NOMO-1 (cell line): ENCODE measurements at regions not wholly inside any gene's neighbourhood (a gene's known extent, or its start where the extent isn't known, plus 50 kb on each side); places are given as distances from the start of the nearest gene placed in this dataset.

Source experiments
- DNase-seq, 2 experiments: peaks; one replicate each; lab custom pipeline; 2025; ENCODE audit not compliant: unreplicated experiment in 2 of 2; lab: John Stamatoyannopoulos, UW

DNA sequence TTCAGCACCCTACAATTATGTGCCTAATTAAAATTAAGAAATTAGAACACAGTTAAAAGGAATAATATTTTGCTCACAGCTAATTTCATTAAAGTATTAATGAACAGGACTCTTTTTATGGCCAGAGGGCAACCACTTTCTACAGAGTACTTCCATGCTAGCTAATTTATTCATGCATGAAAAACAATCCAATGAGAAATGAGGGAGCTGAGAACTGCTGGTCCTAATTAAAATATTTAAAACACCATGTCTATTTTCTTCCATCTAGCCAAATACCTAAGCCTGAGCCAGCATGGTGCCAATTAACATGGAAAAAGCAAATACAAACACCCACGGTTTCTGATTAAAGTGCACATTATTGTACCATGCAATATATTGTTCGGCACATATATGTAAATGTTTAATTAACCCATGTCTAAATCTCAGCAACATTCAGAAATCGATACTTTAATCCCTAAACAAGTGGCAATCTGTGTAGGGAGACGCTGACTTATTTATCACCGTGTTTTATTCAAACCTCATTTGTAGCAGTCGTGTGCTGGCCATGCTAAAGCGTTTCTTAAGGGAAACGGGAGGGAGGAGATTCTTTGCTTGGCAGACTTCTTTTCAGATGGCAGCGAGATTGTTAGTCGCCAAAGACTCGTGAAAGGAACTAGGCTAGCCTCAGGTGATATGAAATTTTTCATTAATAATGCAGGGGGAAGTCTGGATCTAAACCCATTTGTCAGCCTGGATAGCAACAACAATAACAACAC is 193.5 kb downstream of the ANXA2 start:
- no peak for DNase-seq

DNA sequence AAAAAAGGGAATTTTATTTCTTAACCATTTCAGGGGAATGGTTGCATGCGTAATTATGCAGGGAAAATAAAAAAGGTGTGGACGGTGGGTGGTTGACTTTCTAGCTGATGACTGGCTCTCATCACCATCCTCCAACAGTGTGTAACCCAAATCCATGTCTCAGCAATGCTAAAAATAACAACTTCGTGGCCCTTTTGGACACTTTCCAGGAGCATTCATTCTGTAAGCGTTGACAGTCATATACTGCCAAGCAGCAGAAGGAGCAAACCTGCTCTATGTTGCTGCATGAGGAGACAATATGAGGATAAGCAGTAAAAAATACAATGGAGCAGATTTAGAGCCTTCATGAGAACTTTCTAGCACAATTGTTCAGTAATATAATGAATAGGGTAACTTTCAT is 189.1 kb downstream of the ANXA2 start:
- no peak for DNase-seq

DNA sequence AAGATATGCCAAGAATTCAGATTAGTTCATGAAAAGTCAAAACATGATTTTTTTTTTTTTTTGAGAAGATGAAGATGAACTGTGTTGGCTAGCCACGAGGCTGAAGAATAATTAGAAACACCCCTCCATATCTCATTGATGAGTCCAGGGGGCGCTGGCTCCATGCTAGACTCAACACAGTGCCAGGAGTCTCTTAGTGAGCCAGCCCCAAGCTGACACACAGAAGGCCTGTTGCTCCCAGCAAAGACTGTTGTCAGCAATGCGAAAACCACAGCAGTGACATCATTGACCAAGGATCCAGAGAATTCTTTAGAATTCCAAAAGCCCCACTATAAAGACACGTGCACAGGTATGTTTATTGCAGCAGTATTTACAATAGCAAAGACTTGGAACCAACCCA is 185.2 kb downstream of the ANXA2 start:
- no peak for DNase-seq

DNA sequence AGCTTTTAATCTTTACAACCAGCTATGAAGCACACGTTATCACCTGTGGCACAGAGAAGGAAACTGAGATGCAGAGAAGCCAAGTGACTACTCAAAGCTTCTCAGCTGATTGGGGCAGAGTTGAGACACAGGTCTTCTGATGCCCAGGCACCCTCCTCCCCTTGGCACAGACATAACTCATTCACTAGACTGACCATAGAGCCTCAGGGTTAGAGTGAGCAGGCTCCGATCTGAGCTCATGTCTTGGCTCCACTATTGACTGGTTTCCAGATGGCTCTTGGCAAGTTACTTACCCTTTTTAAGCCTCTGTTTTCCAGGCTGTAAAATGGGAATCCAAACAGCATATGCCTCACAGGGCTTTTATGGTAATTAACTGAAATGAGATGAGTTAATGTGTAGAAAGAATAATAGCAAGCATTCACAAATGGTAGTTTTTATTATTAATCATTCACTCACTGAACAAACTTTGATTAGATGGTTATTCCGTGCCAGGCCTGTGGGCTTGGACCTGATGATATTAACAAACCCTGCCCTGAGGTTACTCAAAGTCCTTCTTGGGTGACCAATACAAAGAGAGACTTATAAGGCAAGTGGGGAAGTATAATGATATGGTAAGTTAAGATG is 184.3 kb downstream of the ANXA2 start:
- no peak for DNase-seq

DNA sequence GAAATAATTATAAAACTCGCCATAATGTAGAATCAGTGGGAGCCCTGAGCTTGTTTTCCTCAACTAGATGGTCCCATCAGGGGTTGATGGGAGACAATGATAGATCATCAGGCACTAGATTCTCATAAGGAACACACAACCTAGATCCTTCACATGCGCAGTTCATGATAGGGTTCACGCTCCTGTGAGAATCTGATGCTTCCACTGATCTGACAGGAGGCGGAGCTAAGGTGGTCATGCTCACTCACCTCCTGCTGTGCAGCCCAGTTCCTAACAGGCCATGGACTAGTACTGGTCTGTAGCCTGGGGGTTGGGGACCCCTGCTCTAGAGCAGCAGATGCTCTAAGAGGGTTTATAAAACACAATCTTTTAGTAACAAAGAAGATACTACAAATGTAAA is 183.6 kb downstream of the ANXA2 start:
- DNase-seq, result no peak

DNA sequence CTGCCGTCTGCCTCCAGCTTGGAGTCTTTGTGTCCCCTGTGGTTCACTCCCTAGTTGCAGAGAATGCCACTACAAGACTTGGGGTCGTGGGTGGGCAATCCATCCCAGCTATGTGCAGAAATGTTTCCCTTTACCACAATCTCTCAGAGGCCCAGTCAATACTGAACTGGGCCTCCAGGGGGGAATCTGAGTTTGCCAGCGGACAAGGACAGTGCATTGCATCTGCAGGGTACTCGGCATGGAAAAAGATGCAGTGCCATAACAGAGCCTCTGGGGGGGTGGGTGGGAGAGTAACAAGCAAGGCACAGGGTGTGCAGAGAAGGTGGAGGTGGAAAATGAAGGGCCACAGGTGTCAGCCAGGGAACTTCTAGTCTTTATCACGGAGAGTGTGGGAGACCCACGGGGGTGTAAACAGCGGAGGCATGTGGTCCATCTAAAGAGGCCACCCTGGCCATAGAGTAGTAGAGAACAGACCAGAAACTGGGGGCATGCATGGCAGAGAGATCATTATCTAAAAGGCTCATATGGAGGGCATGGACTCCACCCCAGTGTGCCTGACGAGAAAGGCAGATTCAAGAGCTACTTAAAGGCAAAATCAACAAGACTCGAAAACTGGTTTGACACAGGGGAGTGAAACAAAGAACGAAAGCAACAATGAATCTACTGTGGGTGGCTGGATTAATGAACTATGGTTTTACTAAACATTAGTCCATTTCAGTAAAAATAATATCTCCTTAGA is 182.4 kb downstream of the ANXA2 start:
- no peak for DNase-seq

DNA sequence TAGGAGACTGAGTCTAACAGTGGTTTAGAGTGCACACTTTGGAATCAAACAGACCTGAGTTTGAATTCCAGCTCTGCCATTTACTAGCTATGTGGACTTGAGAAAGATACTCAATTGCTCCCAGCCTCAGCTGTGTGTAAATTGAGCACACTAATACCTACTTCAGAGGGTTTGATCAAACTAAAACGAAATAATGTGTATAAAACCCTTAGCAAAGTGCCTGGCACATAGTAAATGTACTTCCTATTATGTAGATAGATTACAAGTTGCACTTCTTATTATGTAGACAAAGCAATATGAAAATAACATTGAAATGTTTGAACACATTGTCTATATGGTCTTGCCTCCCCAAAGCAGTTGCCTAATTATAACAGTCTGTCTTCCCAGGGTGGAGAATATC is 180.6 kb downstream of the ANXA2 start:
- no peak for DNase-seq

DNA sequence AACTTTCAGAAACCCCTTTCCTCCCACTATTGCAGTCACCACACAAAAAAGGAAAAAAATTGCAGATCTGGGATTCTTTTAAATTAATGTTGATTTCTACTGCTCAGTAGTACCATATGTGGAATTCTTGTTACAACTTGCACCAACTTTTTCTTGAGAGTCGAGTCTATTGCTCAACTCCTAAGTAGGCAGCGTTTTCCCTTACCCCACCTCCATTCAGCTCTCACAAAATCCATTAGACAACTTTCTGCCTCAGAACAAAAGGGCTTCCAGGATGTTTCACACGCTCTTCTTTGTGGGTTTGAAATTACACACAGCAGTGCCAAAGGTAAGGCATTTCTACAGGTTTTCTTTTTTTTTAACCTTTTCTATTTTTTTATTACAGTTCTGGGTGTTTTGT is 179.5 kb downstream of the ANXA2 start:
- DNase-seq, result no peak

DNA sequence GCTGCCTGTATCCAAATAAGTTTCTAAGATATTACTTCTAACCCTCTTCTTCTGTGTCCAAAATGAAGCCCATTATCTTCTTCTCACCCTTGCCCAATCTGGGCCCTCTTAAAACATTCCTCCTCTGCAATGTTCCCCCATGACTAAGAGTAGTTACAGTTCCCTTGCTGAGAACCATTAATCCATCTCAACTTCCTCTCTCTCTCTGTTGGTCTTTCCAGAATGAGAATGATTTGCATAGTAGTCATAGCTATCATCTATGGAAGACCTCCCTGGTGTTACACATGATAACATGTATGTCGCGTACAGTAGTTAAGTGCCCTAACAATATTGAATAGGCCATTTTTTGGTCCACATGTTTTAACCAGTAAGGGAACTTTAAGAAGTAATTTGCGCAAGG is 177.9 kb downstream of the ANXA2 start:
- DNase-seq, result no peak

DNA sequence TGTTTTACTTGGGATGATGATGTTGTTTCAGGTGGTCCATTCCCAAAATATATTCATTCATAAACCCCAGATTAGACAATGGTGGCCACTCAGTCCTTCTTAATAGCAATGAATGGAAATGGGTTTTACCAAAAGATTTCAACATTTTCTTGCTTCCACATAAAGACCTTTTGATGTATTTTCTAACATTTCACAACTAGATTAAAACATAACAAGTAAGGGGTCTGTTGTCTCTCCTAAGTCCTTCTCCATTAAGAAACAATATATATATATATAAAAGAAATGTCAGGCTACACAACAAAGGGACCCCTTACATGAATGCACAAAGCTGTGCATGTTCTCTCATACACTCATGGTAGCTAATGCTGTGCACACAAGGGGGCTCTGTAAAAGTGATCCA is 176.4 kb downstream of the ANXA2 start:
- no peak for DNase-seq

DNA sequence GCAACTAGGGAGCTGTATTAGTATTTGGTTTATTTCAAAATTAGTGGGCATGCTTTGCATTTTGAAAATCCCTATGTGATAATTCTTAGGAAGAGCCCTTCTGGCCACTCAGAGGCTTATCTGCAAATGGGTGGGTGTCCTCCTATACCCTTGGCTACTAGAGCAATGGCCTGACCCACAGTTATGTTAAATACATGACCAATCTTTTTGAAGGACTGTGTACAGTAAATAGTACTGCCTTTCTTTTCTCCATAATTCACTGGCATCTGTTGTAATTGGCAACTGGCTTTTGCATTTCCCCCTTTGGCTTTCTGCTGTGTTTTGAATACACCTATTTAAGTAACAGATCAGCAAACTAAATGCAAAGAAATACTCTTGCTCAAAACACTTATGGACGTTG is 175.4 kb downstream of the ANXA2 start:
- no peak for DNase-seq

DNA sequence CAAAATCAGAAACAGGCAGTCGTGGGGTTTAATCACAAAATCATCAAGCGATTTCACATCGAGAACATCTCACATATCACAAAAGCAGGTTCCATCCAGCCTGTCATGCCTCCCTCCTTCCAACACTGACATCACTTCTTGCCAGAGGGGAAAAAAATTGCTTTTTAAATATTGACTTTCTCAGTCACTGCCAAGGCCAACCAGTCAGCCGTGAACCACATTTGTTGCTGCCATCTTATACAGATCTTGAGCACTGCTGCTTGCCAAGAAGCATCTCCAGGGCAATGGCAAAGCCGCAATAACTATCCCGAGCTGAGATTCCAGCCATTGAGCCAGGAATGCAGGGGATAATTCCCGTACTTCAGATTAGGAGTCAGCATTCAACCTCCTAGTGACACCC is 174.6 kb downstream of the ANXA2 start:
- DNase-seq, result no peak

DNA sequence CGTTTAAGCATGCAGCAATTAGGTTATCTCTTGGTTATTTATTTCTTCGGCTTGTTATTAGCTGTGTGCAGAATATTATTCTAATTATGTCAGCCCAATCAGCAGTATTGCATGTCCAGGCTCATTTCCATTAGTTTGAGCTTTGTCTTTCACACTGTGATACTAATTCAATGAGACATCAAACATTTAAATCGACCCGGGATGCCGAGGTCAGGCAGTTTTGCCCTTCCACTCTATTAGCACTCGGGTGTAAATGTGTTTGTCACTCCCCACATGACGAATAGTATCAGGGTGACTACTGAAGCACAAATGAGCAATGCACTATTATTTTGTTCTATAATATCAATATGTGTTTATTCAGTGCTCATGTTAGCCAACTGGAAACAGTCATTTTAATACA is 170.9 kb downstream of the ANXA2 start:
- DNase-seq, result no peak

DNA sequence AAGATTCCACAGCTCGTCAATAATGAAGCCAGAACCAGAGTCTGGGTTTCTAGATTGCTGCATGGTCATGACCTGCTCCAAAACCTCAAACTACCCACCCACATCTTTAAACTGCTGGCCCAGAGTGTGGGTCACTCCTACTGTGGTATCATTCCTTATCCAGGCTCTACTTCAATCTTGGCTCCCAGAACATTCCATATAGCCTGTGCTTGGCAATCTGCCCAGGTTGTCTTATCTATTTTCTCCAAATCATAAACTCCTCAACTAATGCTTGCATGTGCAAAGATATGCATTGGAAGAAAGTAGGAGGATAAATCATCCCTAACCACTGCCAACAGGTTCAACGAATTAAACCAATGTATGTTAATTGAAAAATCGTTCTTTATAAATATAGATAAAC is 169.7 kb downstream of the ANXA2 start:
- DNase-seq, result no peak

DNA sequence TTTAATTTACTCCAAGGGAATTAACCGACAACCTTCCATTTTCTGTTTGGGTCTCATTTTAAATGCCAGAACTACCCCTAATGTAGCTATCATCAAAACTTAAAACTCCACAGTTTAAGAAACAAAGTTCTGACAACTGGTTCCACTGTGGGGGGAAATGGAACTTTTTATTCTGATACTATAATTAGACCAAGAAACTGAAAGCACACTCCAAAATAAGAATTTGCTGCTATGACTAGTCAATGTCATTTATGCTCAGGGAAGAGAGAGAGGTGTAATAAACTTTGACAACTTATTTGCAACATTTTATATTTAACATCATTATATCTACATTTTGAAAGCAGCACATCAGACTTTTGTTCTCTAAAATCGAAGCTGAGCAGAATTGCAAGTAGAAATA is 169.2 kb downstream of the ANXA2 start:
- no peak for DNase-seq

DNA sequence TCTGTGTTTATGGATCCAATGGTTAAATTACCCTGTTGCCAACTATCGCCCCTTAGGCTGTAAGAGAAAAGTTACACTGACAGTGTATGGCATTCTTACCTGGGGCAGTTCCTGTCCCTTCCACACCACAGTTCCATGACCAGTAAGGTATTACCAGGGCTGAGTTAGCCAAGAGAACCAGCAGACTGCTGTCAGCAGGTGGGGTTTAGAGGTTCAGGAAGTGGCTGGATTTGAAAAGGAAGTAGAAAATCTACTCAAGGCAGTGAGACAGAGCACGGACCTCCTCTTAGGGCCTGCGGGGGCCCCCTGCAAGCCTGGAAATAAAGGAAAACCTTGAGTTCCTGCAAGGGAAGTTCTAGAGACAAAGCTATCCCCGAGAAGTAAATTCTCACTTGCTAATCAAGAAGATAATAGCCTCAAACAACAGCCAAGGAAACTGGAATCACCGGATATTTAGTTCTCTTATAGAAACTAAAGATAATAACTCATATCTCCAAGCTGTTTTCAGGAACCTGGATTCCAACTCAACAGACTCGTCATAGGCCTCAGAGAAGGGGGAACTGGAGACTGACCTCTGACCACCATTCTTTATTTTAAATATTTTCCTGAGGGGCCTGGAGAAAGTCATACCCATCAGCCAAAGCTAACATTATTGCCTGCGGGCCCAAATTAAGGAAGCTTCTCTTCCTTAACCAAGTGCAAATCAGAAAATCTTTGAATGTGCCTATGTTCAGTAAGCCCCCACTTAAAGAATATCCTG is 161.7 kb downstream of the ANXA2 start:
- no peak for DNase-seq

DNA sequence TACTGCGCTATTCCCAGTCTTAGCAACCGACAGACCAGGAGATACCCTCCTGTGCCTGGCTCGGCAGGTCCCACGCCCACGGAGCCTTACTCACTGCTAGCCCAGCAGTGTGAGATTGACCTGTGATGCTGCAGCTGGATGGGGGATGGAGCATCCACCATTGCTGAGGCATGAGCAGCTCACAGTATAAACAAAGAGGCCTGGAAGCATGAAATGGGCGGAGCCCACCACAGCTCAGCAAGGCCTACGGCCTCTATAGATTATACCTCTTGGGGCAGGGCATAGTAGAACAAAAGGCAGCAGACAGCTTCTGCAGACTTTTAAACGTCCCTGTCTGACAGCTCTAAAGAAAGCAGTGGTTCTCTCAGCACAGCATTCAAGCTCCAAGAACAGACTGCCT is 160.3 kb downstream of the ANXA2 start:
- DNase-seq, result no peak

DNA sequence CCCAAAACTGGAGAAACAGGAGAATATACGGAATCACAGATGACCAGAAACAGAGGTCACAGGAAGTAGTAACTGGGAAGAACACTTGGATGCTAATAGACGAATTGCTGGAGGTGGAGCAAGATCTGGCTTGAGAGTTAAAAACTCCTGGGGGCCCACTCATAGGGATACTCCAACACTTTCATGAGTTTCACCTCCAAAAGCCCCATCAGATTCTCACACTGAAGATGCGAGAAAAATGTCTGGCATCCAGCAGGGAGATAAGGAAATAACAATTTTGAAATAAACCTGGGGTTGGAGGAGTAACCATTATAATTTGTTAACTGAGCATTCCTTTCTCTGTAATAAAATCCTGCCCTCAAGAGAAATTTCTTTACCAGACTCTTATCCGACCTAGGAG is 154.0 kb downstream of the ANXA2 start:
- DNase-seq, result no peak

DNA sequence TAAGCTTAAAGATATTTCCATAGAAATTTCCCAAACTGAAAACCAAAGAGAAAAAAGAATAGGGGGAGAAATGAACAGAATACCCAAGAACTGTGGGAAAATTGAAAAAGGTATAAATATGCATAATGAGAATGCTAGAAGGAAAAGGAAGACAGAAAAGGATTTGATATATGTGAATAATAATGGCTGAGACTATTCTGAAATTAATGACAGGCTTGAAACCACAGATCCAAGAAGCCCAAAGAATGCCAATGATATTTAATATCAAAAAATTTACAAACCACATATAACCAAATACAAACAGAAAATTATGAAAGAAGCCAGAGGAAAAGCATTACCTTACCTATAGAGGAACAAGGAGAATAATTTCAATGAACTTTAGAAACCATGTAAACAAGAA is 153.0 kb downstream of the ANXA2 start:
- no peak for DNase-seq

DNA sequence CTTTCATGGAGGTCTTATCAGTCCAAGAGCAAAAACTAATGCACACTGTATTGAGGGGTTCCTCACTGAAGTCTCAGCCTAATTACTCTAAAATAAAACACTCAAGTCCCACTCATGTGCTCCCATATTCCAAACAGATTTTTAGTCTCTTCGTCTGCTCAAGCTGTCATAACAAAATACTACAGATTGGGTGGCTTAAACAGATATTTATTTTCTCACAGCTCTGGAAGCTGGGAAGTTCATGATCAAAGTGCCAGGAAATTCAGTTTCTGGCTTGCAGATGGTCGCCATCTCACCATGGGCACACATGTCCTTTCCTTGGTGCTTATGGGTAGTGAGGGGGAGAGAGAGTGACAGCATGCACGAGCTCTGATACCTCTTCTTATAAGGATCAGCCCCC is 147.5 kb downstream of the ANXA2 start:
- DNase-seq, result no peak

DNA sequence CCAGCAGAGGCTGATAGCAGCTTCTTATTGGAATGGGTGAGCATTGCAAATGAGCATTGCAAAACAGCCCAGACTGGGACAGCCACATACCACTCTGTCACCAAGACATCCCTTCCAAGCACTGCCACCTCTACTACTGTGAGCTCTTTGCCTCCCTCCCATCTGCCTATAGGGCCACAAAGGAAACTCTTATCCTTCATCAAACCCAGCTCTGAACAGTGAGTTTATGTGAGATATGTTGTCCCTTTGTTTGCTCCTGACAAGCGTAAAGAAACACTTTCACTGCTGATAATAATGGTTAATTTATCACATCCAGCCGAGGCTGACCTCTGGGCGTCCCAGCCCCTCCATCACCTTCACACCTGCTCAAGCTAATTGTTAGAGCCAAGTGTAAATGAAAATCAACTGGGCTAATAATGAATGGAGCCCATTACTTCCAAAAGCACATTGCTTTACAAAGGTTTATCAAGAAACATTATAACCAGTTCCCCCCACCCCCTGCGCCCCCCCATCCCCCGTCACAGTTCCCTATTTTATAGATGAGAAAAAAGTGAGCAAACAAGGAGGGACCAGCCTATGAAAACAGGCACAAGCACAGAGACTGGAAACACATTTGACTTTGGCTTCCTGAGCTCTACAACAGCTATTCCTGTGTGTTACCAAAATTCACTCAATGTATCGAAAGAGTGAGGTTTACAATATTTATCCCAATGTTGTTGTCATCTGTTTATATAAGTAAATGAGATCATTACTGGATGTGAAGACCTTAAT is 146.3 kb downstream of the ANXA2 start:
- no peak for DNase-seq
